Cortex of kidney (tissue), 1 donor: ENCODE measurements at regions not wholly inside any gene's neighbourhood (a gene's known extent, or its start where the extent isn't known, plus 50 kb on each side); places are given as distances from the start of the nearest gene placed in this dataset.
"Not testable (repeated sequence)": the region's sequence is repeated elsewhere in the genome, so short reads cannot be mapped to it uniquely, and the experiment has no call there.

Source experiments
- DNase-seq: peaks from one replicate; lab custom pipeline; 2025; lab: John Stamatoyannopoulos, UW

GRCh38 chr7:65800890-65801341 lies 72.0 kb upstream of the VKORC1L1 start:
- DNase-seq, result no peak

- no peak for DNase-seq
Measured at GRCh38 chr7:65804887-65805286, 68.0 kb upstream of the VKORC1L1 start.

- DNase-seq, result not testable (repeated sequence)
Measured at GRCh38 chr7:65807067-65807466, 65.8 kb upstream of the VKORC1L1 start.

GRCh38 chr7:65809259-65809981 lies 63.5 kb upstream of the VKORC1L1 start:
- DNase-seq, result no peak

GRCh38 chr7:65809982-65810288 lies 62.9 kb upstream of the VKORC1L1 start:
- DNase-seq, result no peak

GRCh38 chr7:65812281-65812680 lies 60.6 kb upstream of the VKORC1L1 start:
- no peak for DNase-seq

GRCh38 chr7:65814556-65815167 lies 58.2 kb upstream of the VKORC1L1 start:
- not testable (repeated sequence) for DNase-seq

- DNase-seq, result no peak
Measured at GRCh38 chr7:65820287-65820950, 52.5 kb upstream of the VKORC1L1 start.
